ENCODE measurements at regions not wholly inside any gene's neighbourhood (a gene's known extent, or its start where the extent isn't known, plus 50 kb on each side); places are given as distances from the start of the nearest gene placed in this dataset.

DNA sequence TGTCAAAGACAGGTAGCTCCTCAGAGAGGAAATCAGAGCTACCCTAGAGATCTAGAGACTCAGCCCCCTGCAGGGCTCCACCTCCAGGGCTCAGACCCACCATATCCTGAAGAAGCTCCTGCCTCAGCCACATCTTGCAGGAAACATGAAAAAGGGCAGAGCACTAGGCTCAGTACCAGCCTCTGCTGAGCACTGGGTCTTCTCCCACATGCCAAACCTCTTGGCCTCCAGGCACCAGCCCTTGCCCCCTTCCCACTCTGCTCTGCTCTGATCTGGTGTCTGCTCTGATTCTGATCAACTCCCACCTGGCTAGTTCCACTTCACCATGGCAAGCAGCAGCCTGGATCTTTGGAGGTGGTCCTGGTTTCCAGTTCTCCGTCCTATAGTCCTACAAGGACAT, 114.3 kb upstream of the SLC66A3 start:
- TF ChIP-seq, protein P1, sequence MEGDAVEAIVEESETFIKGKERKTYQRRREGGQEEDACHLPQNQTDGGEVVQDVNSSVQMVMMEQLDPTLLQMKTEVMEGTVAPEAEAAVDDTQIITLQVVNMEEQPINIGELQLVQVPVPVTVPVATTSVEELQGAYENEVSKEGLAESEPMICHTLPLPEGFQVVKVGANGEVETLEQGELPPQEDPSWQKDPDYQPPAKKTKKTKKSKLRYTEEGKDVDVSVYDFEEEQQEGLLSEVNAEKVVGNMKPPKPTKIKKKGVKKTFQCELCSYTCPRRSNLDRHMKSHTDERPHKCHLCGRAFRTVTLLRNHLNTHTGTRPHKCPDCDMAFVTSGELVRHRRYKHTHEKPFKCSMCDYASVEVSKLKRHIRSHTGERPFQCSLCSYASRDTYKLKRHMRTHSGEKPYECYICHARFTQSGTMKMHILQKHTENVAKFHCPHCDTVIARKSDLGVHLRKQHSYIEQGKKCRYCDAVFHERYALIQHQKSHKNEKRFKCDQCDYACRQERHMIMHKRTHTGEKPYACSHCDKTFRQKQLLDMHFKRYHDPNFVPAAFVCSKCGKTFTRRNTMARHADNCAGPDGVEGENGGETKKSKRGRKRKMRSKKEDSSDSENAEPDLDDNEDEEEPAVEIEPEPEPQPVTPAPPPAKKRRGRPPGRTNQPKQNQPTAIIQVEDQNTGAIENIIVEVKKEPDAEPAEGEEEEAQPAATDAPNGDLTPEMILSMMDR (IDR thresholded peaks at IDR 0.05): no peak
- TF ChIP-seq POLR2A (IDR thresholded peaks at IDR 0.05) (no peak), POLR2AphosphoS5 (IDR thresholded peaks at IDR 0.05; ENCODE audit: insufficient read depth in 1 of 2, low read depth in 1 of 2) (no peak)
